Tibial nerve (tissue), 4 donors: ENCODE measurements at regions not wholly inside any gene's neighbourhood (a gene's known extent, or its start where the extent isn't known, plus 50 kb on each side); places are given as distances from the start of the nearest gene placed in this dataset.
"Not testable (repeated sequence)": the region's sequence is repeated elsewhere in the genome, so short reads cannot be mapped to it uniquely, and the experiment has no call there.

ENCODE experiments used
- DNase-seq, 2 donors: peaks; one replicate each; pipeline ENCODE4 v3.0.0-alpha.2; 2019; ENCODE audit warnings: low spot score in 2 of 2
- H3K27ac ChIP-seq, 4 donors: fragments of 200-600 bp; sonication (generic) in 3 of 4; one replicate each; pipeline ENCODE4 v1.5.1; 2017 to 2019; ENCODE audit warnings: mild to moderate bottlenecking in 1 of 4
- H3K27me3 ChIP-seq, 2 donors: fragments of 200-600 bp; sonication (generic) in 1 of 2; one replicate each; pipeline versions ENCODE4 v1.5.1 to v1.6.0; 2017 to 2019
- H3K36me3 ChIP-seq, 3 donors: fragments of 200-600 bp; sonication (generic); one replicate each; pipeline ENCODE4 v1.5.1; 2018 to 2019
- H3K4me1 ChIP-seq, 4 donors: fragments of 200-600 bp; sonication (generic) in 3 of 4; one replicate each; pipeline ENCODE4 v1.5.1; 2017 to 2019
- H3K4me3 ChIP-seq, 4 donors: fragments of 200-600 bp; sonication (generic) in 3 of 4; one replicate each; pipeline ENCODE4 v1.5.1; 2017 to 2019; ENCODE audit warnings: mild to moderate bottlenecking in 1 of 4, moderate library complexity in 1 of 4
- H3K9me3 ChIP-seq, 4 donors: fragments of 200-600 bp; sonication (generic) in 3 of 4; one replicate each; pipeline ENCODE4 v1.5.1; 2017 to 2019
- CTCF ChIP-seq, 5 experiments: fragments of 200-600 bp in 3 of 5; fragments of 450-650 bp in 2 of 5; sonication (generic) in 3 of 5; IDR thresholded peaks; one replicate each; pipeline ENCODE4 v1.5.1; 2016 to 2019; ENCODE audit warnings: antibody characterized with exemption in 5 of 5, mild to moderate bottlenecking in 3 of 5, moderate library complexity in 2 of 5
- EP300 ChIP-seq, 2 donors: sonication (generic); formaldehyde crosslinking; IDR thresholded peaks; one replicate each; pipeline ENCODE4 v1.6.1; 2017; ENCODE audit warnings: antibody characterized with exemption in 2 of 2, mild to moderate bottlenecking in 1 of 2
- POLR2A ChIP-seq, 2 donors: fragments of 450-650 bp; IDR thresholded peaks; one replicate each; pipeline ENCODE4 v1.6.1; 2017; ENCODE audit warnings: antibody characterized with exemption in 2 of 2, mild to moderate bottlenecking in 2 of 2, moderate library complexity in 2 of 2
- WGBS, 2 donors: methylation state at CpG; one replicate each; pipeline ENCODE4 v1.1.5; 2018; 5-methylcytosine and 5-hydroxymethylcytosine counted together

GRCh38 chr12:91703491-91704283 is 442.0 kb downstream of the BTG1 start:
- Histone ChIP-seq H3K9me3 (no peaks in the 10 kb centered on the region), H3K27me3 (no peaks in the 10 kb centered on the region), H3K27ac (no peak overlapping the region), H3K4me1 (no peaks in the 10 kb centered on the region), H3K36me3 (no peaks in the 10 kb centered on the region), H3K4me3 (no peak overlapping the region)
- WGBS, 2 donors, result 85 to 87% methylated on average over 2 of the region's 2 CpGs
- TF ChIP-seq EP300 (IDR thresholded peaks at IDR 0.05), result no peak
- TF ChIP-seq POLR2A (IDR thresholded peaks at IDR 0.05), result no peak
- no peak for TF ChIP-seq CTCF (IDR thresholded peaks at IDR 0.05)
- no peak for DNase-seq

GRCh38 chr12:91702843-91703425 is 442.7 kb downstream of the BTG1 start:
- WGBS, 2 donors, result 75 to 79% methylated on average over 3 of the region's 3 CpGs
- no peak for TF ChIP-seq EP300 (IDR thresholded peaks at IDR 0.05)
- no peak for TF ChIP-seq POLR2A (IDR thresholded peaks at IDR 0.05)
- no peak for TF ChIP-seq CTCF (IDR thresholded peaks at IDR 0.05)
- Histone ChIP-seq H3K27me3 (no peaks in the 10 kb centered on the region), H3K27ac (no peak overlapping the region), H3K9me3 (peaks cover 0 to 6% (median 0%) of the 10 kb centered on the region in 4 donors), H3K36me3 (no peaks in the 10 kb centered on the region), H3K4me3 (no peak overlapping the region), H3K4me1 (no peaks in the 10 kb centered on the region)
- DNase-seq, result no peak

GRCh38 chr12:91695964-91696363 is 449.7 kb downstream of the BTG1 start:
- WGBS, 2 donors, result 92 to 97% methylated on average over 1 of the region's 1 CpG

GRCh38 chr12:91695406-91695805 is 450.2 kb downstream of the BTG1 start:
- not testable (repeated sequence) for H3K4me1 ChIP-seq, H3K4me3 ChIP-seq, H3K27me3 ChIP-seq, H3K9me3 ChIP-seq, H3K27ac ChIP-seq, H3K36me3 ChIP-seq, DNase-seq
- WGBS, 2 donors, result 79 to 91% methylated on average over 3 of the region's 3 CpGs

More at GRCh38 chr12:91695964-91696363, 449.7 kb downstream of the BTG1 start:
- no peak overlapping the region for H3K27ac ChIP-seq
- DNase-seq, result no peak
- no peak for TF ChIP-seq EP300 (IDR thresholded peaks at IDR 0.05)
- TF ChIP-seq CTCF (IDR thresholded peaks at IDR 0.05), result no peak
- no peak for TF ChIP-seq POLR2A (IDR thresholded peaks at IDR 0.05)
- H3K27me3 ChIP-seq, result no peaks in the 10 kb centered on the region
- H3K9me3 ChIP-seq, result peaks cover 0 to 6% (median 0%) of the 10 kb centered on the region in 4 donors
- no peaks in the 10 kb centered on the region for H3K36me3 ChIP-seq
- no peaks in the 10 kb centered on the region for H3K4me1 ChIP-seq
- no peak overlapping the region for H3K4me3 ChIP-seq

GRCh38 chr12:91690531-91690930 is 455.1 kb downstream of the BTG1 start:
- Histone ChIP-seq H3K27ac (no peak overlapping the region), H3K4me1 (no peaks in the 10 kb centered on the region), H3K4me3 (no peak overlapping the region), H3K9me3 (no peaks in the 10 kb centered on the region), H3K36me3 (no peaks in the 10 kb centered on the region), H3K27me3 (no peaks in the 10 kb centered on the region)
- DNase-seq, result no peak
- 90% methylated on average over 4 of the region's 4 CpGs for WGBS, 2 donors
- TF ChIP-seq CTCF (IDR thresholded peaks at IDR 0.05) (no peak), POLR2A (IDR thresholded peaks at IDR 0.05) (no peak), EP300 (IDR thresholded peaks at IDR 0.05) (no peak)
